Epidermal melanocyte (primary cell): ENCODE measurements at regions not wholly inside any gene's neighbourhood (a gene's known extent, or its start where the extent isn't known, plus 50 kb on each side); places are given as distances from the start of the nearest gene placed in this dataset.

Source experiments
- DNase-seq: peaks from one replicate; pipeline ENCODE4 v3.0.0; 2011; ENCODE audit warnings: low spot score; ENCODE audit not compliant: insufficient read length

DNA sequence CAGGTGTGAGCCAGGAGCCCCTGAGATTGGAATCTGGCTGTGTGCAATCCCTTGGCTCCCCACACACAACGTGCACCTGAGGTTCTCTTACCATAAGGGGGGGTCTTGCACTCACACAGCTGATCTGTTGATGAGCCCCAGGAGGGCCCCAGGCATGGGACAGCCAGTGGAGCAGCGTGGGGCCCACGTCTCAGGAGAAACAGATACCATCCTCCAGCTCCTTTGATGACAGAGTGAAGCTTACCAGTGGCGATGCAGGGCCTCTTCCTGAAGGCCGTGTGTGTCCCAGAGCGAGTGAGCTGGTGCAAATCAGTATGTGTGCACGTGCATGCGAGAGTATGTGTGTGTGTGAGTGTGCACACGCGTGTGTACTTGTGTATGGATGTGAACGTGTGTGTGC, 287.4 kb downstream of the IRX1 start:
- DNase-seq = no peak

DNA sequence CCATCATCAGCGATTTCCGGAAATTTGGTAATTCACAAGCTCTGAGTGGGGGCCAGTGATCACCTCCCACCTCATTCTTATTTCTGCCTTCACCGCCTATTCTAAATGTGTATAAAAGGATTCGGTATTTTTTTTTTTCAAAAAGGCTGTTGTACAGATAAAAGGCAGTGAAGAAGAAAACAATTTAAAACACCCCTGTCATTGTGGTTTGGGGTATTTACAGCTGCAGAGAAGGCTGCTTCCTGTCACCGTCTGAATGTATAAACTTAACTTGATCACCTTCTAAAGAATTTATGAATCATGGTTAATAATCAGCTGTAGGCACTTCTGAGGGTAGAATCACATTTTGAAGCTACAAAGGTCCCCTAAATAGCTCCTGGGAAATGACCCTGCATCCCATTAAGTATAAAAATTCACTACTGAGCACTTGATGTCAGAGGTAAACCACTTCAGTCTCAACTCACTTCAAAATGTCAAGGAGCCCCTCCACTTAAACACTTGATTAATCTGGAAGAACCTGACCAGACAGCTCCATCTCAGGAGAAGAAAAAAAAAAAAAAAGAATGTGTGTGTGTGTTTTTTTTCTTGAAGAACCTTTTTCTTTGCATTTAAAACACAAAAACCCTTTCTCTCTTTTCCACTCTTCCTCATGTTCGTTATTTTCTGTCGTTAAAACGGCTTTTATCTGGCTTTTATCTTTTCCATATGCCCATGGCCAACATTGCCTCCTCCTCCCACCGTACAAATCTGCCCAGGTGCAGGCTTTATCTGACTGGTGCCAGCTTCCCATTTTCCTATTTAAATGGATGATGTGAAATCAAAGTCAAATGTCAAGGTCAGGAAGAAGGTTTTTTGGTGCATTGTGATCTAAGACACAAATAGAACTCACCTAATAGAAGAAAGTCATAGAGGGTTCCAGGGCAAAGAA, 291.2 kb downstream of the IRX1 start:
- DNase-seq = no peak

GRCh38 chr5:3888310-3888709, 292.7 kb downstream of the IRX1 start:
- no peak for DNase-seq

DNA sequence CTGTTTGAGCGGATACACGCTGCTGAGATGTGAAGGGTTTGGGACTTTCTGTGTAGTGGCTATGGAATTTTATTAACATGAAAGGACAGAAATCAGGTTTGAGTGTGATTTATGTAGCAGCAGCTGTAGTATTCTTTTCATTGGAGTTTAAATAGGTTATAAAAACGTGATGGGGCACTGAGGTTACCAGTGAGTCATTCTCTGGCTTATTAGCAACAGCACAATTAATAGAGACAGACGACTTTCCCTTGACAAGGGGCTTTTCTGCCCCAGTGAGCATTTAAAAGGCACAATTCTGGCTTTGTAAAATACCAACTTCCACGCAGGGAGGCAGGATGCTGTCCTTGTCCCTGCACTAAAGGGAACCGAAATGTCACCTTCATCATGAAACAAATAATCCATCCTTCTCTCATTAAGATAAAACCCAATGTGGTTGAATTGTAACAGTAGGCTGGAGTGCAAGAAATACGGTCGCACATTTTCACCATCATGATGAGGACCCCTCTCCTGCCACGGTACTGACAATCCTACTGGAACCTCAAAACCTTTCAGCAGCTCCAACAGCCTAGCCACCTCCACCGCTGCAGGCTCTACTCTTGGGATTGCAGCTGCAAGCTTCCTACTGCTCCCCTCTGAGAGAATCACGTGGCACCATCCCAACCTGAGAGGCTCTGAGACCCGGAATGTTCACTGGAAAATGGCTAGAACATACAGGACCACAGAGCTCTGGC, 293.9 kb downstream of the IRX1 start:
- no peak for DNase-seq

- DNase-seq = no peak
Measured at GRCh38 chr5:3891113-3891512, 295.5 kb downstream of the IRX1 start.

GRCh38 chr5:3893527-3893926, 297.9 kb downstream of the IRX1 start:
- DNase-seq = no peak

- DNase-seq = no peak
Measured at GRCh38 chr5:3893975-3894374, 298.3 kb downstream of the IRX1 start.

- DNase-seq = no peak
Measured at GRCh38 chr5:3896098-3896497, 300.5 kb downstream of the IRX1 start.

- no peak for DNase-seq
Measured at GRCh38 chr5:3899093-3899492, 303.5 kb downstream of the IRX1 start.

- no peak for DNase-seq
Measured at GRCh38 chr5:3904584-3904983, 309.0 kb downstream of the IRX1 start.

GRCh38 chr5:3905031-3905430, 309.4 kb downstream of the IRX1 start:
- no peak for DNase-seq

GRCh38 chr5:3905521-3905920, 309.9 kb downstream of the IRX1 start:
- DNase-seq = no peak

GRCh38 chr5:3911111-3911510, 315.5 kb downstream of the IRX1 start:
- no peak for DNase-seq

GRCh38 chr5:3911773-3912172, 316.1 kb downstream of the IRX1 start:
- DNase-seq = no peak

- no peak for DNase-seq
Measured at GRCh38 chr5:3912790-3913189, 317.2 kb downstream of the IRX1 start.

- DNase-seq = no peak
Measured at GRCh38 chr5:3913279-3913678, 317.6 kb downstream of the IRX1 start.

DNA sequence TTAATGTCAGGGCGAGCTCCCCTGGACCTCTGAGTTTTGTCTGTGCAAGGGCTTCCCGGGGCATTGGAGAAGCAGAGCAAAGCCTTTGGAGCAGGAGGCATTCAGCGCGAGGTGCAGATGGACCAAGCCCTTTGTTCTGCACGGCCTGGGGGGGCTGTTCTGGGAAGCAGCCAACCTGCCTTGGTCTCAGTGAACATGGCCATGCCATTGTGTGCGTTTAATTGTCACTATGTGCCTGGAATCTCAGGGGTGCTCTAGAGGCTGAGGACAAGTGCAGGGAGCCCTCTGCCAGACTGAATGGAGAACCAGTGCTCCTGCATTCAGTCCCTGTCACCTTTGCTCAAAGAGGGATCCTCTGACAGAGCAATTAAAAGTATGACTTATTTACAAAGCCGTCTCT, 329.4 kb downstream of the IRX1 start:
- no peak for DNase-seq

DNA sequence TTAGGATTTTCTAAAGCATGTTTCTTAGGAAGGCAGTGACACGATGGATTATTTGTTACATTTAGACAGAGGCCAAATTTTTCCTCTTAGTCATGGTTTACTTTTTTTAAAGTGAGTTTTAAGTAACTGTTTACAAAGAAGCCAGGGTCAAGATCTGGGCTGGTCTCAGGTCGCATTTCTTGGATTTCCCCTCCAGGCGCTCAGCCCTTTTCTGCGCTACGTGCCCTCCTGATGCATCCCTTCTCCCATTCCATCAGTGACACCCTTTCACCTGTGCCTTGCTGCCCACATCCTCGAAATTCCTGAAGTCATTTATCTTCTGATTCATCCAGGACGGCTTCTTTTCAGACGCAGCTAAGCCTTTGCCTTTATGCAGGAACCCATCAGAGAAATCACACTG, 330.3 kb downstream of the IRX1 start:
- DNase-seq = no peak

GRCh38 chr5:3929799-3930198, 334.2 kb downstream of the IRX1 start:
- no peak for DNase-seq

DNA sequence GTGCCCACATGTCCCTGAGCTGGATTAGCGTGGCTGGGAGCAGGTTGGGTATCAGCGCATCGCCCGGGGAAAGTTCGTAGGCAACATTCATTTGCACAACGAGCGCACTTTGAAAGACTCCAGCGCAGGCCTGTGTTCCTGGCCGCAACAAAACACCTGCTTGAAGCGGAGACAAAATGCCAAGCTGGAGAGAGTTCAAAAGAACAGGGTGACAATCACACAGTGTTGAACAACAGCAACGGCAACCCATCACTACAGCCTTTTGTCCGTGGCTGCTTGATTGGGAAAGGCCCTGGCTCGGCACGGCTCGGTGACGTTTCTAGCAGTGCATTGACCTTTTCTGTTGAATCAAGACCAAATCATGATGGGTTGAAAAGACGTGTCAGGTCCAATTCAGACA, 336.3 kb downstream of the IRX1 start:
- DNase-seq = no peak

DNA sequence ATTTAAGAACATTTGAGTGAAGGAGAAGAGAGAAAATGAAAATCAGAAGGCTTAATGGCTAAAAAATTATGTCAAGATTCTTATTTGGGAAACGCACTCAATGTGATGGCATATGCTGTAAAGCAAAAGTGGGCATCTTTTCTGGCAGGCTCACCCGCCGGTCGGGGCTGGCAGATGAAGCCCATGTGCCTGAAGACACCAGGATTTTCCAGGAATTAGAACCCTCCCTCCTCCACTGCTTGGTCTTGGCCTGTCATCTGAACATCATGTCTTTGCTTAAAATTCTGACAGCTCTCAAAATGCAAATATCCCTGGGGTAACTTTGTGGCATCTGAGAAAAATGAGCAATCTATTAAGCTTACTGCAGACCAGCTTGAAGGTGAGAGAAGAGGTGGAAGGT, 337.9 kb downstream of the IRX1 start:
- DNase-seq = no peak

DNA sequence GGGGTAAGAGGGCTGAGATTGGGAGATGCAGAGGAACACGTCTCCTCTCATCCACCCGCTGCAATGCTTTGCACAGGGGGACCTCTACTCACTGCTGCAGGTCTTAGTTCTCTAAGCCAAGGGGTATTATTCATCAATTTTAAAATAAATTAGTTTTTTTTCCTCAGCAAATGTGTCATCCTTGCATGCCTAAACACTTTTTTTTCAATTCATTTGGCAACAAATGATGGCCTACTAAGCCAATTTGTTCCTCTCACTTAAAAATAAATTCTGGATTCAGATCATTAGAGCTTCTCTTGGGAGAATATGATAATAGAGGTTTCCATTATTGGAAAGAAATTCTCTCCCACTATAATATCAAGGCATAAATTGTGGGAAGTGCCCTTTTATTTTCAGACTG, 338.3 kb downstream of the IRX1 start:
- no peak for DNase-seq

DNA sequence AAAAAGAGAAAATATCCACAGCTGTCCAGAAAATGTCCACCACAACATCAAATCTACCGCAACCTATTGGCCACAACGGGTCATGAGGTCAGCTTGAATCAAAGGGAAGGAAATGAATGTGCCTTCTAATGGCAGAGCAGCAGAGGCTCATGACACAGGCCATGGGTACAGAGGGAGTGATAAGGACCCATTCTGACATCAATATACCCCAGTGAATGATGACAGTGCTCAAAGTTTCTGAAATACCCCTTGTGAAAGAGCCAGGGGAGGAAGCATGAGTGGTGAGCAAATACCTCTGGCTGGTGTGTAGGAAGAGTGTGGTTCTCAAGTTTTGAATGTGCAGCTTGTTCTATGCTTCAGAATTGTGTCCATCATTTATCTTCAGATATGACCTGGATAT, 348.2 kb downstream of the IRX1 start:
- no peak for DNase-seq
